ENCODE measurements at regions not wholly inside any gene's neighbourhood (a gene's known extent, or its start where the extent isn't known, plus 50 kb on each side); places are given as distances from the start of the nearest gene placed in this dataset.

- WGBS, 2 donors = 85 to 89% methylated on average over 9 of the region's 9 CpGs
- no peak for DNase-seq
- H3K36me3 ChIP-seq = no peaks in the 10 kb centered on the region
- intact Hi-C loops (cut with DNase I) = no loop called here
- H3K9me3 ChIP-seq = peaks cover 0 to 3% (median 0%) of the 10 kb centered on the region in 11 donors
- peaks cover 0 to 14% (median 3%) of the 10 kb centered on the region in 7 donors for H3K27me3 ChIP-seq
- no peak for TF ChIP-seq CTCF (IDR thresholded peaks at IDR 0.05)
- no peak overlapping the region for H3K4me3 ChIP-seq
- H3K27ac ChIP-seq = no peak overlapping the region
- H3K4me1 ChIP-seq = no peaks in the 10 kb centered on the region
- no peak for ATAC-seq
Measured at GRCh38 chr10:130416334-130417150, 280.4 kb downstream of the GLRX3 start.

GRCh38 chr10:130418731-130419130 is 282.5 kb downstream of the GLRX3 start:
- H3K4me1 ChIP-seq = no peaks in the 10 kb centered on the region
- H3K4me3 ChIP-seq = no peak overlapping the region
- no peaks in the 10 kb centered on the region for H3K36me3 ChIP-seq
- ATAC-seq (no peak), DNase-seq (no peak)
- intact Hi-C loops (cut with DNase I) = no loop called here
- no peak overlapping the region for H3K27ac ChIP-seq
- H3K9me3 ChIP-seq = peaks cover 0 to 3% (median 0%) of the 10 kb centered on the region in 11 donors
- no peak for TF ChIP-seq CTCF (IDR thresholded peaks at IDR 0.05)
- peaks cover 0 to 25% (median 2%) of the 10 kb centered on the region in 7 donors for H3K27me3 ChIP-seq
- WGBS, 2 donors = 74 to 80% methylated on average over 10 of the region's 10 CpGs

GRCh38 chr10:130421909-130422308 is 285.7 kb downstream of the GLRX3 start:
- no peaks in the 10 kb centered on the region for H3K36me3 ChIP-seq
- no peak for DNase-seq
- no peaks in the 10 kb centered on the region for H3K9me3 ChIP-seq
- no peak overlapping the region for H3K4me3 ChIP-seq
- TF ChIP-seq CTCF (IDR thresholded peaks at IDR 0.05) = no peak
- no peaks in the 10 kb centered on the region for H3K4me1 ChIP-seq
- no peak for ATAC-seq
- 69 to 76% methylated on average over 9 of the region's 9 CpGs for WGBS, 2 donors
- intact Hi-C loops (cut with DNase I) = no loop called here
- no peak overlapping the region for H3K27ac ChIP-seq
- H3K27me3 ChIP-seq = peaks cover 0 to 18% (median 2%) of the 10 kb centered on the region in 7 donors

GRCh38 chr10:130422366-130423324 is 286.5 kb downstream of the GLRX3 start:
- Histone ChIP-seq H3K4me3 (no peak overlapping the region), H3K27ac (no peak overlapping the region), H3K27me3 (peaks cover 0 to 18% (median 0%) of the 10 kb centered on the region in 7 donors), H3K36me3 (no peaks in the 10 kb centered on the region), H3K9me3 (no peaks in the 10 kb centered on the region), H3K4me1 (no peaks in the 10 kb centered on the region)
- DNase-seq (no peak), ATAC-seq (no peak)
- intact Hi-C loops (cut with DNase I) = no loop called here
- WGBS, 2 donors = 75 to 83% methylated on average over 12 of the region's 12 CpGs
- no peak for TF ChIP-seq CTCF (IDR thresholded peaks at IDR 0.05)
